ENCODE measurements at regions not wholly inside any gene's neighbourhood (a gene's known extent, or its start where the extent isn't known, plus 50 kb on each side); places are given as distances from the start of the nearest gene placed in this dataset.

DNA sequence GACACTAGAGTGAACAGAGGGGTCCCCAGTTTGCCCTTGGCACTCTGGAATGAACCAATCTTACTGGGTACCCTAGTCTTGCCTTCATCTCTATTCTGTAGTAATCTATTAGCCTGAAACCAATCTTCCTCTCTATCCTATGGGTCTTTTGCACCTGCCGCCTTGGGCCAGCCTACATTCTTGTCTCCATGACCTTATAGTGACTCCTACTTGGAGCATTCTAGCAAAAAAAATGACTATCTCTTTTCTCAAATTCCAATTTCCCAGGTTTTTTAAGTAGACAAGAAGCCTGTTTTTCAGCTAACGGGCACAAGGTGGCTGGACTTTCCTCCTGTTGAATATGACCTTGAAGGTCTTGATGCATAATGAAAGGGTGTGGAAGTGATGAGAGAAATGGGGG lies 568.7 kb downstream of the TRAM1L1 start:
- TF ChIP-seq, protein P1, sequence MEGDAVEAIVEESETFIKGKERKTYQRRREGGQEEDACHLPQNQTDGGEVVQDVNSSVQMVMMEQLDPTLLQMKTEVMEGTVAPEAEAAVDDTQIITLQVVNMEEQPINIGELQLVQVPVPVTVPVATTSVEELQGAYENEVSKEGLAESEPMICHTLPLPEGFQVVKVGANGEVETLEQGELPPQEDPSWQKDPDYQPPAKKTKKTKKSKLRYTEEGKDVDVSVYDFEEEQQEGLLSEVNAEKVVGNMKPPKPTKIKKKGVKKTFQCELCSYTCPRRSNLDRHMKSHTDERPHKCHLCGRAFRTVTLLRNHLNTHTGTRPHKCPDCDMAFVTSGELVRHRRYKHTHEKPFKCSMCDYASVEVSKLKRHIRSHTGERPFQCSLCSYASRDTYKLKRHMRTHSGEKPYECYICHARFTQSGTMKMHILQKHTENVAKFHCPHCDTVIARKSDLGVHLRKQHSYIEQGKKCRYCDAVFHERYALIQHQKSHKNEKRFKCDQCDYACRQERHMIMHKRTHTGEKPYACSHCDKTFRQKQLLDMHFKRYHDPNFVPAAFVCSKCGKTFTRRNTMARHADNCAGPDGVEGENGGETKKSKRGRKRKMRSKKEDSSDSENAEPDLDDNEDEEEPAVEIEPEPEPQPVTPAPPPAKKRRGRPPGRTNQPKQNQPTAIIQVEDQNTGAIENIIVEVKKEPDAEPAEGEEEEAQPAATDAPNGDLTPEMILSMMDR (conservative IDR thresholded peaks at IDR 0.05; ENCODE audit: low read depth, low read length) = no peak
- no peak for TF ChIP-seq EZH2phosphoT487 (IDR thresholded peaks at IDR 0.05; ENCODE audit: borderline replicate concordance, low read length)

Measured in PC-3 (cell line).